ENCODE measurements at regions not wholly inside any gene's neighbourhood (a gene's known extent, or its start where the extent isn't known, plus 50 kb on each side); places are given as distances from the start of the nearest gene placed in this dataset.

GRCh38 chr10:31721096-31721495, 207.5 kb downstream of the ARHGAP12 start:
- Histone ChIP-seq H4K20me1 (replicated peaks; ENCODE audit: control insufficient read depth, insufficient read depth, low read length) (no peaks in the 10 kb centered on the region), H3K9me3 (replicated peaks; ENCODE audit: control insufficient read depth, insufficient read depth, low read depth, low read length) (no peaks in the 10 kb centered on the region), H3K27me3 (ENCODE audit: control insufficient read depth in 2 of 2, insufficient read depth in 2 of 2, low read length in 2 of 2) (peaks cover 4 to 16% of the 10 kb centered on the region in 2 experiments; a peak in 3 of 5 replicates), H3K4me3 (no peak overlapping the region), H2AFZ (ENCODE audit: low read depth, low read length) (no peak overlapping the region), H3K36me3 (ENCODE audit: control insufficient read depth, insufficient read depth, low read length) (no peaks in the 10 kb centered on the region), H3K9me1 (ENCODE audit: control insufficient read depth, insufficient read depth, low read length) (no peaks in the 10 kb centered on the region), H3K4me2 (ENCODE audit: insufficient read depth, low read length) (no peak overlapping the region), H3K27ac (ENCODE audit: extremely low read depth, low read depth, low read length) (no peak overlapping the region), H3K9ac (ENCODE audit: insufficient read depth in 1 of 2, low read depth in 2 of 2, low read length in 2 of 2) (no peak overlapping the region), H3K4me1 (replicated peaks in 1 of 2; ENCODE audit: control insufficient read depth in 2 of 2, insufficient read depth in 2 of 2, low read length in 2 of 2) (no peaks in the 10 kb centered on the region), H3K79me2 (ENCODE audit: control insufficient read depth, insufficient read depth, low read length) (no peaks in the 10 kb centered on the region)
- POLR2A ChIA-PET, result interaction anchor here (1.0 kb wide), 1 partner anchor 9 kb away, joined by 3 read pairs; no protein-coding TSS in a partner anchor
- FAIRE-seq (no peak), ATAC-seq (no peak), DNase-seq (ENCODE audit: extremely low read depth in 1 of 4, low spot score in 3 of 4) (no peak)
- intact Hi-C loops (cut with micrococcal nuclease) (no loop called here), in situ Hi-C loops (cut with MboI) (no loop called here)
- BruUV-seq (replicated peaks), result no TSS peak
- TF ChIP-seq FIP1L1 (IDR thresholded peaks at IDR 0.05; ENCODE audit: low read depth, low read length, poor library complexity, severe bottlenecking) (no peak), HIVEP1 (CRISPR knock-in tag; IDR thresholded peaks at IDR 0.05) (no peak), SMARCB1 (IDR thresholded peaks at IDR 0.05; ENCODE audit: insufficient read length, low read depth) (no peak), XRCC5 (IDR thresholded peaks at IDR 0.05; ENCODE audit: low read depth, low read length) (no peak), MEF2A (IDR thresholded peaks at IDR 0.05; ENCODE audit: control insufficient read depth, low read depth, low read length) (no peak), HINFP (tag; conservative IDR thresholded peaks at IDR 0.05; ENCODE audit: low read depth) (no peak), IFI16 (CRISPR knock-in tag; IDR thresholded peaks at IDR 0.05) (no peak), ZNF586 (CRISPR knock-in tag; conservative IDR thresholded peaks at IDR 0.05) (no peak), FOXO4 (CRISPR knock-in tag; IDR thresholded peaks at IDR 0.05) (no peak), PRMT5 (CRISPR knock-in tag; IDR thresholded peaks at IDR 0.05) (no peak), ZBTB33 (CRISPR knock-in tag; IDR thresholded peaks at IDR 0.05) (no peak), ZNF639 (CRISPR knock-in tag; conservative IDR thresholded peaks at IDR 0.05 in 1 of 2, IDR thresholded peaks at IDR 0.05 in 1 of 2) (no peak), HCFC1 (IDR thresholded peaks at IDR 0.05; ENCODE audit: low read depth, low read length) (no peak)
- CTCF ChIA-PET (ENCODE audit: low intra/inter-chr PET ratio), result no interaction called here
- WGBS (ENCODE audit: insufficient coverage, low coverage, missing lambda C conversion rate), result 2% methylated on average over 5 of the region's 5 CpGs
